GM23338 (cell line): ENCODE measurements at regions not wholly inside any gene's neighbourhood (a gene's known extent, or its start where the extent isn't known, plus 50 kb on each side); places are given as distances from the start of the nearest gene placed in this dataset.

ENCODE experiments used
- ATAC-seq: fragments of 200-7000 bp; cut with Tn5 transposase; 3 replicates; pipeline ENCODE4 v1.9.1; 2020
- DNase-seq: peaks from one replicate; pipeline ENCODE4 v3.0.0-alpha.2; 2015; ENCODE audit warnings: low spot score
- H2AFZ ChIP-seq: fragments of 200-600 bp; sonication (generic); 2 replicates; pipeline ENCODE4 v1.8.0; 2016; ENCODE audit warnings: antibody characterized with exemption, mild to moderate bottlenecking, moderate library complexity
- H3F3A ChIP-seq: fragments of 200-600 bp; sonication (generic); replicated peaks from 2 replicates; pipeline ENCODE4 v1.8.0; 2017; ENCODE audit warnings: antibody characterized with exemption, mixed run types, low read depth
- H3K27ac ChIP-seq: fragments of 200-600 bp; sonication (generic); 2 replicates; pipeline ENCODE4 v1.6.1; 2016; ENCODE audit warnings: low read depth
- H3K27me3 ChIP-seq: fragments of 200-600 bp; sonication (generic); 2 replicates; pipeline ENCODE4 v1.8.0; 2016; ENCODE audit warnings: mild to moderate bottlenecking, mixed run types, moderate library complexity; ENCODE audit not compliant: insufficient read depth
- H3K36me3 ChIP-seq: fragments of 200-600 bp; sonication (generic); 2 replicates; pipeline ENCODE4 v1.8.0; 2016; ENCODE audit warnings: mild to moderate bottlenecking; ENCODE audit not compliant: insufficient read depth
- H3K4me1 ChIP-seq: fragments of 200-600 bp; sonication (generic); 2 replicates; pipeline ENCODE4 v1.8.0; 2016; ENCODE audit warnings: mild to moderate bottlenecking, moderate library complexity; ENCODE audit not compliant: insufficient read depth
- H3K4me2 ChIP-seq: fragments of 200-600 bp; sonication (generic); 2 replicates; pipeline ENCODE4 v1.7.1; 2017; ENCODE audit warnings: mixed run types
- H3K4me3 ChIP-seq: fragments of 200-600 bp; sonication (generic); 2 replicates; pipeline ENCODE4 v1.6.1; 2016; ENCODE audit warnings: mixed run types
- H3K79me2 ChIP-seq: fragments of 200-600 bp; sonication (generic); replicated peaks from 2 replicates; pipeline ENCODE4 v1.8.0; 2017; ENCODE audit warnings: mild to moderate bottlenecking; ENCODE audit not compliant: insufficient read depth
- H3K9me2 ChIP-seq: fragments of 200-600 bp; sonication (generic); 2 replicates; pipeline ENCODE4 v1.8.0; 2017; ENCODE audit not compliant: insufficient read depth
- H4K20me1 ChIP-seq: fragments of 200-600 bp; sonication (generic); replicated peaks from 2 replicates; pipeline ENCODE4 v1.8.0; 2017; ENCODE audit warnings: mild to moderate bottlenecking; ENCODE audit not compliant: insufficient read depth
- H3K27ac Mint-ChIP-seq: 2 replicates; pipeline ENCODE4 v1.8.0; 2020; ENCODE audit warnings: inconsistent platforms, mild to moderate bottlenecking, moderate library complexity, mixed read lengths
- H3K27me3 Mint-ChIP-seq: 3 replicates; pipeline ENCODE4 v1.8.0; 2022; ENCODE audit warnings: low read depth, mild to moderate bottlenecking, moderate library complexity, mixed read lengths, inconsistent platforms; ENCODE audit not compliant: insufficient read depth, poor library complexity
- H3K36me3 Mint-ChIP-seq: 3 replicates; pipeline ENCODE4 v1.8.0; 2021; ENCODE audit warnings: low read depth, mild to moderate bottlenecking, inconsistent platforms, moderate library complexity, mixed read lengths
- H3K4me1 Mint-ChIP-seq: 3 replicates; pipeline ENCODE4 v1.8.0; 2020; ENCODE audit warnings: mild to moderate bottlenecking, inconsistent platforms, mixed read lengths
- H3K4me3 Mint-ChIP-seq: 3 replicates; pipeline ENCODE4 v1.8.0; 2021; ENCODE audit warnings: moderate library complexity, mild to moderate bottlenecking, inconsistent platforms, mixed read lengths
- H3K9me3 Mint-ChIP-seq: 3 replicates; pipeline ENCODE4 v1.8.0; 2020; ENCODE audit warnings: moderate library complexity, mild to moderate bottlenecking, inconsistent platforms, mixed read lengths
- CTCF ChIP-seq, 2 experiments: fragments of 200-600 bp in 1 of 2; sonication (generic) in 1 of 2; conservative IDR thresholded peaks; 2 replicates each; pipeline versions ENCODE4 v1.5.1 to v1.6.1; 2016 to 2017; ENCODE audit warnings: antibody characterized with exemption in 2 of 2, low read depth in 2 of 2, mild to moderate bottlenecking in 2 of 2, moderate library complexity in 1 of 2
- JUNB ChIP-seq: IDR thresholded peaks from one replicate; pipeline ENCODE4 v1.6.1; 2016; ENCODE audit warnings: antibody characterized with exemption; ENCODE audit not compliant: unreplicated experiment
- REST ChIP-seq: IDR thresholded peaks from one replicate; pipeline ENCODE4 v1.6.1; 2018; ENCODE audit warnings: antibody characterized with exemption; ENCODE audit not compliant: unreplicated experiment
- STAT1 ChIP-seq: IDR thresholded peaks from one replicate; pipeline ENCODE4 v1.6.1; 2016; ENCODE audit warnings: antibody characterized with exemption; ENCODE audit not compliant: unreplicated experiment
- ZNF114 ChIP-seq: fragments of 250-450 bp; sonication (Bioruptor Pico); IDR thresholded peaks from 2 replicates; pipeline ENCODE4 v1.5.0; 2020; ENCODE audit warnings: mild to moderate bottlenecking, moderate library complexity
- ZNF331 ChIP-seq: fragments of 250-450 bp; sonication (Bioruptor Pico); IDR thresholded peaks from 2 replicates; pipeline ENCODE4 v1.5.0; 2020; ENCODE audit warnings: low read depth, mild to moderate bottlenecking, moderate library complexity

DNA sequence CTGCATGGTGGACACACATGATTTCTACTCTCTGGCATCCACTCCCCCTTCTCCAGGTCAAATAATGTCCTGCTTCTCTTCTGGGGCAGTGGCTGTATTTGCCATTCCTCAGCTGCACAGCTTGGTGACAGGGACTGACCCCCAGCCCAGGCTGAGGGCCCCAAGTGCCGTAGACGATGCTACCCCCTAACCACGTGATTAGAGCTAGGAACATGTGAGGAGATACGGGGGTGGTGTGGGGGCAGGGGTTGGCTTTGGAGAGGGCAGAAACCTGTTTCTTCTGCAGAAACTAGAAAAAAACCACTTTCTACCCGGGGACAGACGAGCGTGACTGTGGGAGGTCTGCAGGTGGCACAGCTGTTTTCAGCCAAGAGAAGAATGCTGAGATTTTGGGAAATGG lies 192.4 kb downstream of the SIPA1L2 start:
- H3K4me3 Mint-ChIP-seq: no peak overlapping the region

DNA sequence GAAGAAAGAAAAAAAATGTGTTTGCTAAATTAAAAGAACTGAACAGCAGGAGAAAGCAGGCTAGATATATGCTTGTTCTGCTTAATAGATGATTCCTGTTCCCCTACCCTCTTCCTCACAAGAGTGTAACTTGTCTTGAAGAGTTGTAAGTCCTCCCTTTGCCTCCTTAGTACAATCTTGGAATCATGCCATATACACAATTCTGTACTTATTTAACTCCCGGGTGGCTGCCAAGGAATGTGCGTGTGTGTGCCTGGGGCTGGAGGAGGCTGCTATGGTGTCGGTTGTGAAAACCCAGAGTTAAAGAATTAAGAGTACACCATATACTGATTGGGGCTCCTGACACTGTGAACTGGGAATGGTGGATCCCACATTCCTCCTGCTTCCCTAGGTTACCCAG lies 194.2 kb downstream of the SIPA1L2 start:
- no peaks in the 10 kb centered on the region for H3K36me3 ChIP-seq
- no peaks in the 10 kb centered on the region for H3K27me3 ChIP-seq
- H3K27ac Mint-ChIP-seq: no peak overlapping the region
- no peak for DNase-seq
- peaks cover 11% of the 10 kb centered on the region for H3K27me3 Mint-ChIP-seq
- peaks cover 24% of the 10 kb centered on the region for H3K4me1 Mint-ChIP-seq
- H2AFZ ChIP-seq: no peak overlapping the region
- H3K4me2 ChIP-seq: no peak overlapping the region
- H3K4me3 Mint-ChIP-seq: no peak overlapping the region
- no peaks in the 10 kb centered on the region for H3K79me2 ChIP-seq
- H4K20me1 ChIP-seq: no peaks in the 10 kb centered on the region
- H3K9me2 ChIP-seq: no peaks in the 10 kb centered on the region; the same call in 1 of the 2 replicates
- H3F3A ChIP-seq: no peaks in the 10 kb centered on the region
- H3K36me3 Mint-ChIP-seq: peaks cover 10% of the 10 kb centered on the region; the same call in 1 of the 3 replicates
- H3K4me3 ChIP-seq: no peak overlapping the region
- no peak overlapping the region for H3K27ac ChIP-seq
- no peak for ATAC-seq
- H3K4me1 ChIP-seq: peaks cover 16% of the 10 kb centered on the region; the same call in 1 of the 2 replicates
- H3K9me3 Mint-ChIP-seq: no peaks in the 10 kb centered on the region
- TF ChIP-seq STAT1 (no peak), ZNF114 (no peak), CTCF (conservative IDR thresholded peaks at IDR 0.05; ENCODE audit: low read depth in 2 of 2) (no peak), REST (no peak)

More for the DNA sequence above, 192.4 kb downstream of the SIPA1L2 start:
- no peak overlapping the region for H3K27ac ChIP-seq
- Mint-ChIP-seq H3K27me3 (peaks cover 8% of the 10 kb centered on the region), H3K36me3 (peaks cover 10% of the 10 kb centered on the region; the same call in 1 of the 3 replicates), H3K27ac (no peak overlapping the region), H3K4me1 (peaks cover 23% of the 10 kb centered on the region), H3K9me3 (no peaks in the 10 kb centered on the region)
- TF ChIP-seq REST (no peak), ZNF331 (CRISPR knock-in tag) (no peak), JUNB (no peak)
- H3K4me2 ChIP-seq: no peak overlapping the region
- H3K27me3 ChIP-seq: no peaks in the 10 kb centered on the region
- no peaks in the 10 kb centered on the region; the same call in 1 of the 2 replicates for H3K9me2 ChIP-seq
- peaks cover 11% of the 10 kb centered on the region; the same call in 1 of the 2 replicates for H3K4me1 ChIP-seq
- H3K36me3 ChIP-seq: no peaks in the 10 kb centered on the region
- no peak for ATAC-seq
- no peak for DNase-seq
- no peaks in the 10 kb centered on the region for H3K79me2 ChIP-seq
- H2AFZ ChIP-seq: no peak overlapping the region
- no peaks in the 10 kb centered on the region for H3F3A ChIP-seq
- no peaks in the 10 kb centered on the region for H4K20me1 ChIP-seq
- H3K4me3 ChIP-seq: no peak overlapping the region
